ENCODE measurements at regions not wholly inside any gene's neighbourhood (a gene's known extent, or its start where the extent isn't known, plus 50 kb on each side); places are given as distances from the start of the nearest gene placed in this dataset.
A peak's percentile ranks its signal among the peaks of the same experiment; 100 is the strongest.

DNA sequence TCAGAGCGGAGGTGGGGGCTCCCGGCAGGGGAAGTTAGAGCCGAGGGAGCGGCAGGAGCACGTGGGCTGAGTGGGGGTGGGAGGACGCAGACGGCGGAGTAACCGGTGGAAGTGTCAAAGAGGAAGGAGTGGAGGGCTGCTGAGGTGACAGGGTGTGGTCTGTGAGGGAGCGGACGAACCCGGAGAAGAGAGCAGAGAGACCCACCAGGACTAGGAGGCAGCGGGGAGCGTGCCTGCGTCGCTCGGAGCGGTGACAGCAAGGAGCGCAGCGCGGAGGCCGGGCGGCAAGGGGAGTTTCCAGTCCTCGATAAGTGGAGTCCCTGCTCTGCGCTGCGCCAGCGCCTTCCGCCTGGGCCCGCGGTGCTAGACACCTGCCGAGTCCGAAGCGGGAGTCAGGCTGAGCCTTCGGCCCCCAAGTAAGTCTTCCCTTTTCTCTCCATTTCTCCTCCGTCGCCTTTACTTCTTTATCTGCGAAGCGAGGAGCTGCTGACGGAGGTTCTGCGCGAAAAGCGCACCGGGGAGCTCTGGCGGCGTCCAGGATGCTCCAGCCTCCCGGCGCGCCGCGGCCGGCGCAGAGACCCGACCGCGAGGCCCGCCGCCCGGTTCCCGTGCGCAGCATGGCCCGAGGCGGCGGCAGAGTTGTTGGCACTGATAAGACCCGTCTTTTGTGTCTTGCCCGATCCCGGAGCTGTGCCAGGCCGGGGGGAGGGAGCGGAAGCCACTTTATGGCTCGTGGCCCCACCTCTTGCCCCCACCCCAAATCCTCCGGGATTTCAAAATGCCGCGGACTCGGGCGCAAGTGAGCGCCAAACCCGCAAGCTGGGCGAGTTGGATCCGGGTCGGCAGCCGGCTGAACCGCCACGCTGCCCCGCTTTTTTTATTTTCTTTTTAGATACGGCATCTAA is 533.0 kb upstream of the SEMA6D start:
- peak; percentile 81 for DNase-seq

GRCh38 chr15:47184908-47185801 is 532.1 kb upstream of the SEMA6D start:
- peak; percentile 72 for DNase-seq

- DNase-seq: peak; percentile 18
These were observed 531.2 kb upstream of the SEMA6D start for GRCh38 chr15:47186075-47186474.

DNA sequence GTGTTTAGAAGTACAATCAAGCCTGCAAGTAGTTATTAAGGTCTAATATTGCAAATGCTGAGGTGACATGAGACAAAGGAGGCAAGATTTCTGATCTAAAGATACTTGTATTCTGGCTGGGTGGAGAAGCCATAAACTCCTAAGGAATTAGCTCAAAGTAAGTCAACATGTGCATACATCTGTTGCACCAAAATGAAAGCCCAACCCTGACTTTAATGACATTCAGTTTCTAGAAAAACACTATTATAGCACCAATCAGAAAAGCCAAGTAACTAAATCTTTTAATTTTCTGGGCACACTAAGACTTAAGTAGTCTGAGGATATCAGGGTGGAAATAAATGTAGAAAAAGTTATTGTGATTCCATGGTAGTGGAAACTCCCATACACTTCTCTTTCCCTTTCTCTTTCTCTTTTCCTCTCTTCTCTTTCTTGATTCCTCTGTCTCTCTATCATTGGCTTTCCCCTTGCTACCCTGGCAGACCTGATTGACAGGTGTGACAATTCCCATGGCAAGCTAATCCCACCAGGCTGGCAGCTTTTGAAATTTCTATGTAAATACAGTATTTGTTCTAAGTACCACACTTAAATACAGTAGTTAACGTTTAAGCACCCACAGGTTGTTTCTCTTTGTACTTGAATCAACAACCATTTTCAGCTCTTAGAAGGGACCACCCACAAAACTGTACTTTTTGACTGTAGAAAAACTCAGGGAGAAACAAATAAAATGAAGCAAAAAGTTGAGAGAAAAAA is 528.4 kb upstream of the SEMA6D start:
- DNase-seq: no peak

DNA sequence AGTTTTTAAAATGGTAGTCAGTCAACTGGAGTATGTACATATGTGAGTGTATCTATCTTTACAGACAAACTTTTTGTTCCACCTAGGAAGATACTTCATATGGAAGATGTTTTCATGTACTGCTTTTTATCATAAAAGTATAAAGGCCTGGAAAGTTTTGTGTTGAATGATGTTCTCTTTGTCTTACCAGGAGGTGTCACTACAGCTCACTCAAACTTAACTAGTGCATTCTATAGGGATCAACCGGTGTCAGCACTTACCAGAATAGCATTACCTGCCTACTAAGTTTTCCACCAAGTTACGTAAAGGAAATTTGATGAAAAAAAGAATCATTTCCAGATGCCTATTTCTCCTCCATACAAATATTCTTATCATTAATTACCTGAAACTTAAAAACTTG is 522.6 kb upstream of the SEMA6D start:
- DNase-seq: no peak

DNA sequence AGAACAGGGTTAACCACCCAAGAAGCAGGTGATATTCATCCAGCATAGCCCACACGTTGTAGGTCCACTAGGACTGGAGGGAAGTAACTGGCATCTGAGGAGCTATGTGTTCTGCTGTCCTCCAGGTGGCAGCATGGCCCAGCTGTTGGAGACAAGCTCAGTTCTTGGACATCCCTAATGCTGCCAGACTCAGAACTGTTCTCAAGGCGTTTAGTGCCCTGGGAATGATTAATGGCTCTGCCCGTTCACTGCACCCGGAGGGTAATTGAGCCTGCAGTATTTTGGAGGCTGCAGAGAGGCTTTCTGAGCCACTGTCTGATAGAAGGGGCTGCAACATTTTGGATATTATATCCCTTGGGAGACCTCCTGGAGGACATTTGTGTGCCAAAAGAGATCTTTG is 521.3 kb upstream of the SEMA6D start:
- peak; percentile 73 for DNase-seq

- no peak for DNase-seq
These were observed 513.3 kb upstream of the SEMA6D start for GRCh38 chr15:47203993-47204392.

- DNase-seq: no peak
These were observed 510.8 kb upstream of the SEMA6D start for GRCh38 chr15:47206358-47206978.

GRCh38 chr15:47209591-47209990 is 507.7 kb upstream of the SEMA6D start:
- DNase-seq: no peak

DNA sequence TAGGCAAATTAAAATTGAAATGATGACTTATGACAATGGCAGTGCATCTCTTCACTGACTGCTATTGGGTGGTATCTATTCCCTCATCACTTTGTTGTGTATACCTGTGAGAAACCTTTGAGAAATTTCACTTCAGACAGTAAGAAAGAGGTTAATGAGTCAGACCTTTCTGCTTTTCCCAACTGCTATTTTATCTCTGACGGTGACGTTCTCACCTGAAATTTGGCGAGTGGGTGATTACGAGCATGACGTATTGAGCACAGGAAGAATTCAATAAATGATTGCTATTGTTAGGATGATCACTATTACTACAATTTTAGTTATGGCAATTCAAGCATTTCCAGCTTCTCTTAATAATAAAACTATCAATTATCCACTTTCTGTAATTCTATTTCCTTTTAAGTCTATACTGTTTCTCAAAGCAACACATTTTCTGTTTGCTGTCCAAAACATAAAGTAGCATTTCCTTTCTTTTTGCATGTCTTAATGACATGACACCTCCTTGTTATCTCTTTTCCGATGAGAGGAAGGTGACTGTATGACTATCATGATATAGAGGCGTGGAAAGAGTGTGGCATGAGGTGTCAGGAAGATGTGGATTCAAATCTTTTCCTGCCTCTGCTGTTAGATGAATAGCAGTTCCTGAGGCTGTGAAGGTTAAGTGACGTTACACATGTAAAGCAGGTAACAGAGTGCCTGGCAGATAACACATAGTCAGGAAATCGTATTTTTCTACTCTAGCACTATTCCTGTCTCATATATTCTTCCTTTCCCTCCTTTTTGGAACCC is 504.9 kb upstream of the SEMA6D start:
- no peak for DNase-seq

GRCh38 chr15:47213883-47214282 is 503.4 kb upstream of the SEMA6D start:
- DNase-seq: no peak

DNA sequence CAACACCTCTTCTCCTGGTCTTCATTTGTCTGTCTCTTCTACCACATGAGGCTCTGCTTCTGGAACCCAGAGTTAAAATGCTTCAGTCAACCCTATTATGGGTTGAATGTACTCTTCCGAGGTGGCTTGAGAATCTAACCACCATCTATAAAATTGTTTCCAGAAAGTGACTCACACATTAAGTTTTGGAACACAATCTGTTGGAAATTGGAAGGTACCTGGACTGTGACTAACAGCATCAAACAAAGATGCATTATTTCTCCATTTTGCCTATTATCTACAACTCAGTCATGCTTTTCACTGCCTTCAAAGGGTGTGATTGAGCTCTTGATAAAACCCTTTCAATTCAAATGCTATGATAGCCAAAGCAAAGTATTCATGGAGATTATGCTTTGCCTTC is 499.0 kb upstream of the SEMA6D start:
- no peak for DNase-seq

DNA sequence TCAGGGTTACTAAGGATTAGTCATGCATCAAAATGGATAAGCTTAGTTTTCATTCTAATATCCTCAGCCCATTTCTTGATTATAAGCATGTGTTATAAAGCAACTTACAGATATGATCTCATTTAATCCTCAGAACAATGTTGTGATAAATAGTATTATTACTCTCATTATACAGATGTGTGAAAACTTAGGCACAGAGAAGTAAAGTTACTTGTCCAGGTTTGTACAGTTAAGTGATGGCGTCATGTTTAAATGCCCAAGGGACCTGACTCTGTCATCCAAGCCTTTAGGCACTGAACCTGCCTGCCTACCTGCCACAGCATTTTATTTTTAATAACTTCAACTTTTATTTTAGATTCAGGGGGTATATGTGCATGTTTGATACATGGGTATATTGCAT is 472.9 kb upstream of the SEMA6D start:
- DNase-seq: no peak

DNA sequence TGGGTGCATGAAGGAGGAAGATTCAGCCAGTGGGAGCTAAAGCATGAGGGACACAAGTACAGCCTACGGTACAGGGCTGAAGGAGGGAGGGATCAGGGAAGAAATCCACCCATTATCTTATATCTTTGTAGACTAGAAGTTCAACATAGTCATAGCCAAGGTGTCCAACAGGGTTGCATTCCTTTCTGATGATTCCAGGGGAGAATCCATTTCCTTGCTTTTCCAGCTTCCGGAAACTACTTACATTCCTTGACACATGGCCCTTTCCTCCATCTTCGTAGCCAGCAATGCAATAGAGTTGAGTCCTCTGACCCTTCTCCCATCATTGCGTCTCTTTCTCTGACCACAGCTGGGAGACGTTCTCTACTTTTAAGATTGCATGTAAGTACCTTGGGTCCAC is 471.0 kb upstream of the SEMA6D start:
- no peak for DNase-seq

GRCh38 chr15:47258521-47258920 is 458.8 kb upstream of the SEMA6D start:
- no peak for DNase-seq

DNA sequence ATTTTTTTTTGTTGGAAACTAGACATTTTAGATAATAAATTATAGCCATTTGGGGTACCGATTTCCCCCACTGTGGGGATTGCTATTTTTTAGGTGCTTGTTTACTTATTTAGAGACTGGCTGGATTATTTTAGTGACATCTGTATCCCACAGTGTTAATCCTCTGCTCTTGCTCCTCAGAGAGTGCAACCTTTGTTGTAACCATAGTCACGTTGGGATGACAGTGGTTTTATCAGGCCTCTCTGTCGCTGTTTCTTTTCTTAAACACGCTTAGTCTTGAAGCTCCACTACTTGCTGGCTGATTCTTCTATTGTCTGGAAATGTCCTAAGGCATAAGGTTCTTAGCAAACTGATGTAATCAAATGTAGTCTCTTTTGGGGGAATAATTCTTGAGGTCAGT is 451.6 kb upstream of the SEMA6D start:
- no peak for DNase-seq

DNA sequence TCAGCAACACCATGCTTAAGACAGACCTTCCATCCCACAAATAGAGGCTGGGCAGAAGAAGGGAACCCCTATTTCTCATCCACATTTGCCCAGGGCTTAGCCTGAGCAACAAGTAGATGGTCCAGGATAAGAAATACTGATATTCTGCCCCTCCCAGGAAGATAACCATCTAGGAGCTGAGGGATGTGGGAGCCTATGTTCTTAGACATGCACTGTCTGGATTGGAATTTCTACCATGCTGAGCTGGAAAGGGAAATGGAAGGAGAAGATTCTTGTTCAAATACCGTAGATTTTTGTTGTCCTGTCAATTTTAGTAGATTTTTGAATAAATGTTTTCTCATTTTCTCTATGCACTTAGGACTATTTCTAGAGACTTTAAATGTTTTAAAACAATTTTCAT is 450.7 kb upstream of the SEMA6D start:
- no peak for DNase-seq

DNA sequence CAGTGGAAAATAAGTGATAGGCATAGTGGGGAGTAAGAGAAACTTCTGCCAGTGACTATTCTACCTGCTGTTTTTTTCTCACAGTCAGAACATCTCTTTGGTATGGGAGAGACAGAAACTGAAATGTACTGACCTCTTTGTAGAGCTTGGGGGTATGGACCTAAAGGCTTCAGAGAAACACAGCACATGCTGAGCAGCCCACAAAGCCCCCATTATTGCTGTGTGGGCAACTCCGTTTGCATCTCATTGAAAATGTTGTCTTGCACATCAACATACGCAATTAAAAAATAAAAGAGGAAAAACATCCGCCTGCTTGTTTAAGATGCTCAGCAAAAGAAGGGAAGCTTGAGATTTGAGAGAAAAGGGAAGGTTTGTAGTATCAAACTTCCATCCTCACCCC is 443.4 kb upstream of the SEMA6D start:
- no peak for DNase-seq

DNA sequence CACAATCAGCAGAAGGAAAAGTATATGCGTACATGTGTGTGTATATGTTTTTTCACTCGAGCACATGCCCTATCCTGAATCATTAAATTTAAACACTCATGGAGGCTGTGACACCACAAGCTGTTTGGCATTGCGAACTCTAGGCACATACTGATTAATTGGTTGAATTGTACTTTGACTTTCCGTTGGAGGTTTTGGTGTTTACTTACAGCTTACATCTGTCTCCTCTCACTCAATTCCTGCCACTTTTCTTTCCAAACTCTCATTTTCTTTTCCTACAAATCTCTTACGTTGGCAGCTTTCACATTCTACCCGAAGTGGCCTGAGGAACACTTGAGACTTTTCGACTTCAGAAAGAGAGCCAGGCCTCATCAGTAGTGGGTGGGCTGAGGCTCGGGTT is 434.1 kb upstream of the SEMA6D start:
- no peak for DNase-seq

GRCh38 chr15:47288794-47289193 is 428.5 kb upstream of the SEMA6D start:
- no peak for DNase-seq

- DNase-seq: no peak
These were observed 427.6 kb upstream of the SEMA6D start for GRCh38 chr15:47289656-47290055.

GRCh38 chr15:47291767-47292166 is 425.5 kb upstream of the SEMA6D start:
- DNase-seq: no peak

All from NCI-H1092 treated with DMSO at 0.1 percent for 48 hours (cell line).